NCI-H2171 treated with DMSO at 0.1 percent for 48 hours (cell line): ENCODE measurements at regions not wholly inside any gene's neighbourhood (a gene's known extent, or its start where the extent isn't known, plus 50 kb on each side); places are given as distances from the start of the nearest gene placed in this dataset.
"Not testable (repeated sequence)": the region's sequence is repeated elsewhere in the genome, so short reads cannot be mapped to it uniquely, and the experiment has no call there.

Experiments used
- DNase-seq: peaks from one replicate; lab custom pipeline; 2025; lab: John Stamatoyannopoulos, UW

DNA sequence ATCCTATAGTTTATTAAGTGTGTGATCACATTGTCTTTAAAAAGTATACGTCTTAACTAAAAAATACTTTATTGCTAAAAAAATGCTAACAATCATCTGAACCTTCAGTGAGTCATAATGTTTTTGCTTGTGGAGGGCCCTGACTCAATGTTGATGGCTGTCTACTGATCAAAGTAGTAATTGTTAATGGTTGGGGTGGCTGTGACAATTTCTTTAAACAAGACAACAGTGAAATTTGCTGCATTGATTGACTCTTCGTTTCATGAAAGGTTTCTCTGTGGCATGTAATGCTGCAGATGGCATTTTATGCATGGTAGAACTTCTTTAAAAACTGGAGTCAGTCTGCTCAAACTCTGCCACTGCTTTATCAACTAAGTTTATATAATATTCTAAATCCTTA is 101.4 kb upstream of the IL15 start:
- DNase-seq: no peak

DNA sequence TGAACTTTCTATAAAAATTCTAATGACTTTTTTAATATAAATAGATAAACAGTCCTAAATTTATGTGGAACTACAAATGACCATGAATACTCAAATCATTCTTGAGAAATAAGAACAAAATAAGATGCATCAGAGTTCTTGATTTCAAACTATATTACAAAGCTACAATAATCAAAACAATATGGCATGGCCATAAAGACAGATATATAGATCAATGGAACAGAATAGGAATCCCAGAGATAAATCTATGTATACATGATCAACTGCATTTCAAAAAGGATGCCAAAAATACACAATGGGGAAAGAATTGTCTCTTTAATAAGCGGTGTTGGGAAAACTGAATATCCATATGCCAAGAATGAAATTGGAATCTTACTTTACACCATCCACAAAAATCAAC is 98.4 kb upstream of the IL15 start:
- no peak for DNase-seq

DNA sequence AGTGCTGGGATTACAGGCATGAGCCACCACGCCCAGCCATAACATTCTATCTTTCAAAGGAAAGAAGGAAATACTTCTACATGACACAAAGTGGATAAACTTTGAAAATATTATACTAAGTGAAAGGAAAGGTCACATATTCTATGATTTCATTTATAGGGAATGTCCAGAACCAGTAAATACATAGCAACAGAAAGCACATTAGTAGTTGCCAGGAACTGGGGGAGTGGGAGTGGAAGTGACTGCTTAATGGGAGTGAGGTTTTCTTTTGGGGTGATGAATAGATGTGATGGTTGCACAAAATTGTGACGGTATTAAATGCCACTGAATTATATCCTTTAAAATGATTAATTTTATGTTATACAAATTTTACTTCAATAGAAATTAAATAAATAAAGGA is 95.7 kb upstream of the IL15 start:
- no peak for DNase-seq

DNA sequence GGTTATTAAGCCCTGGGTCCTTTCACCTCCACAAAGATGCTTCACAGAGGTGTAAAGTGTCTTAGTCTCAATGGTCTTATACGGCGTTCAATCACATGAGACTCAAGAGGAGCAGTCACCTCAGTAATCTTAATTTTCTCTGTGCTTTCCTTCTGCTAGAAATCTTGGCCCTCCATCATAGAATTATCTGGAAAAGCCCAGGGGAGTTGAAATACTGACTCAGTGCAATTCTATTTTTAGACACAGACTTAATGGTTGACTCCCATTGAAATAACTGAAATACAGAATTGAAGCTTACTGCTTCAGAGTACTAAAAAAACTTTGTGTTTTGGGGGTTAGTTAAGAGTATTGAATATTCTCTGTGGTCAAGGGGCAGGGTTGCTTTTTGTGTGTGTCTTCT is 94.5 kb upstream of the IL15 start:
- DNase-seq: no peak

DNA sequence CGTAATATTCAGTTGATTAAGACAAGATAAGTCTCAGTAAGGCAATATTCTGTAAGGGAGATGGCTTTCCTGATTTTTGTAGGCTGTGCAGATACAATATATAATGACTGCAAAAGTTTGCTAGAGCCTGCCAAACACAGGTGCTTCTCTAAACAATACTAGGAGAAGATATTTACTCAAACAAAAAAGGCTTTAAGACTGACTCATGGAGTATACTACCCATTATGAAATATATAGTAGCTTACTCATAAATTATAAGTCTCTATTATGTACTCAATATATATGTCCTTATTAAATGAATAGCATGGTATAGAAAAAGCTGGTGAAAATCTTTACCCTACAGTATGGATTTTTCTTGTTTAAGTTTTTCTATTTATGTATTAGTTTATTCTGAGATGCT is 93.2 kb upstream of the IL15 start:
- DNase-seq: no peak

DNA sequence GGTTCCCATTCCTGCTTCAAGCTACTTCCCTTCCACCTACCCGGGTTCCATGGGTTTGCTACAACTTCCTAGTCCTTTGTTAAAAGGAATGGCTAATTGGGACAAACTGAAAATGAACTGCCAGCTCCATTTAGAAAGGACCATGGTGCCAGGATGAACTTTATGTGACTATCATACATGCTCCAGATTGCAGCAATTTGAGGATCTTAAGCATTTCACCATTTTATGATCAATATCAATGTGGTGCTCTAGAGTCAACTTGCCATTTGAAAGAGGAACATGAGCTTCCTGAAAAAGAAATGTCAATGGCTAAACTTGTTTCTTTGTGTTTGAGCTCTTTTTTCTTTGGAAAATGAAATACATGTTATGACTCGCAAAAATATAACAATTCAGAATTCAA is 92.7 kb upstream of the IL15 start:
- no peak for DNase-seq

DNA sequence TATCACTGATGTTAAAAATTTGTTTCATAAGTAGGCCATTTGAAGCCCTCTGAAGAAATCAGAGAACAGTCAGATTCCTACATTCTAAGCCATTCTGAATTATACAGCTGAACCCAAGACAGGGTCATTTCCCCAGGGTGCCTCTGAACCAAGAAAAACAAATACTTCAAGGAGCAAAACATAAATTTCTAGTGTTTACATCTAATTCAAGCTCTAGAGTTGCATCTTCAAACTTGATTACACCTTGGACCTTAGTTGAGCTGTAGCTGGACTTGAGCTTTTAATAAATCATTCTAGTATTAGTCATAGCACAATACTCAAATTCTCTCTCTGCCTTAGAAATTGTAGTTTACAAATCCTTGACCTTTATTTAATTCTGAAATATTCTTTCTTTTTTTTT is 87.6 kb upstream of the IL15 start:
- DNase-seq: no peak

DNA sequence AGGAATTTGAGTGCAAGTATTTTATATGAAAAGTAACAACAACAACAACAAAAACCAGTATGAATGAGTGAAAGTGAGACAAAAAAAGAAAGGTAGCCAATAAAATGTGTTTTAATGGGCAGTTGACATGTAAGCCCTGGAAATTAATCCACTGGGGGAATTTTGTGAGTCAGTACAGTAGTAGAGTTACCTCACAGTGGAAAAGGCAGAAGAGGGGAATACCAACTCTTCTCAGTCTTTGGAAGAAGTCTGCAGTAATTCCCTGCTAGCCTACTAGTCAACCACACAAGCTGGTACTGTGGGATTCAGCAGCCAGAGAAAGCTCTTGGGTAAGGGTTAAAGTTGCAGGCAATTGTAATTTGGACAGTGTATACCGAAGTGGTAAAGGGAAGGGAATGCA is 76.3 kb upstream of the IL15 start:
- no peak for DNase-seq

DNA sequence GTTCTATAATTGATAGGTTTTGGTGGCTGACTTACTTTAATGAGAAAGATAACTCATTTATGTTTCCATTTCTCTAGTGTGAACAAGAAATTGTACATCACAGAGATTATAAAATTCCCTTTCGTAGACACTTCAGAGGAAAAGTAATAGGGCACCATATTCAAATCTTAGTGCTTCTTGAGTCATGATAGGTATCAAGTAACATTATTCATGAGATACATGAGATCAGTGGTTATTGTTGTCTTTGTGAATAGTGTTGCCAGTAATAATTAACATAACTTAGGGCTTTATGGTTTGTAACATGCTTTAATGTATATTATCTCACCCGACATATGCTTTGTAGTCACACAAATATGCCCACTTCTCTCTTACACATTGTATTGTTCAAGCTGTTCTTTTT is 73.7 kb upstream of the IL15 start:
- DNase-seq: no peak

DNA sequence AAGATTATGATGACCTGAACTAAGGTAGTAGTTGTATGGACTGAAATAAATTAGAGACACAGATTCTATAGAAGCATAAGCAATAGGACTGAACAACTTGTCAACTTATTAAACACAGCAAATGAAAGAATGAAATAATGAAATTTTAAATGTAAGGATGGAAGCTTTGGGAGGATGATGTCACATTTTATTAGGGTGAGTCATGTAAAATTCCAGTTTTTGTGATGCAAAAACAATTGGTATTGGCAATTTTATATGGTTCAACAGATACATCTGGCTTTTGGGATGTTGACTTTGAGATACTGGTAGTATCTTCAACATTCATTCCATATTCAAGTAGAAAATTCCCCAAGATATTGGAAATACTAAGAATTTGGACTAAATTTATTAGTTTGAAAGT is 72.7 kb upstream of the IL15 start:
- no peak for DNase-seq

DNA sequence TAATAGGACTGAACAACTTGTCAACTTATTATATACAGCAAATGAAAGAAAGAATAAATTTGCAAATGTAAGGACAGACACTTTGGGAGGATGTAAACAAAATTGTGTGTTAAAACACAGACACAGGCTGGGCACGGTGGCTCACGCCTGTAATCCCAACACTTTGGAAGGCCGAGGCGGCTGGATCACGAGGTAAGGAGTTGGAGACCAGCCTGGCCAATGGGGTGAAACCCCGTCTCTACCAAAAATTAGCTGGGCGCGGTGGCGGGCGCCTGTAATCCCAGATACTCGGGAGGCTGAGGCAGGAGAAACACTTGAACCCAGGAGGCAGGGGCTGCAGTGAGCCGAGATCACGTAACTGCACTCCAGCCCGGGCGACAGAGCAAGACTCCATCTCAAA is 71.4 kb upstream of the IL15 start:
- not testable (repeated sequence) for DNase-seq

DNA sequence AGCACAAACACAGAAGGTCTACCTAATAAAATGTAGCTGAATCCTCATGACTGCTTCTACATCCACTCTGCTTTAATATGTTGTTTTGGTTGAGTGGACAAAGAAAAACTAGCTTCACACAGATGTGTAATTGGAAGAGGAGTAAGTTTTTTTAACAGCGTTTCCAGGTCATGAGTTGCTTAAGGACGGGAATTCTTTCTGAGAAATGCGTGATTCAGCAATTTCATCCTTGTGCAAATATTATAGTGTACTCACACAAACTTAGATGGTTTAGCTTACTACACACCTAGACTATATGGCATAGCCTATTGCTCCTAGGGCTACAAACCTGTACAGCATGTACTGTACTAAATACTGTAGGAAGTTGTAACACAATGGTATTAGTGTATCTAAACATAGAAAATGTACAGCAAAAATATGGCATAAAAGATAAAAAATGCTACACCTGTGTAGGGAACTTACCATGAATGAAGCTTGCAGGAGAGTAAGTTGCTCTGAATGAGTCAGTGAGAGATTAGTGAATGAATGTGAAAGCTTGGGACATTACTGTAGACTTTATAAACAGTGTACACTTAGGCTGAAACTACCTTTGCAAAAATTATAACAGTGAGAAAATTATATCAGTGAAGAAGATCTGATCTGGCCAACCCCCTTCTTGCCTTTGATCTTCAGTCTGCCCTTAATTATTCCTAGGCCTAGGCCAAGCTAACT is 70.8 kb upstream of the IL15 start:
- DNase-seq: no peak

DNA sequence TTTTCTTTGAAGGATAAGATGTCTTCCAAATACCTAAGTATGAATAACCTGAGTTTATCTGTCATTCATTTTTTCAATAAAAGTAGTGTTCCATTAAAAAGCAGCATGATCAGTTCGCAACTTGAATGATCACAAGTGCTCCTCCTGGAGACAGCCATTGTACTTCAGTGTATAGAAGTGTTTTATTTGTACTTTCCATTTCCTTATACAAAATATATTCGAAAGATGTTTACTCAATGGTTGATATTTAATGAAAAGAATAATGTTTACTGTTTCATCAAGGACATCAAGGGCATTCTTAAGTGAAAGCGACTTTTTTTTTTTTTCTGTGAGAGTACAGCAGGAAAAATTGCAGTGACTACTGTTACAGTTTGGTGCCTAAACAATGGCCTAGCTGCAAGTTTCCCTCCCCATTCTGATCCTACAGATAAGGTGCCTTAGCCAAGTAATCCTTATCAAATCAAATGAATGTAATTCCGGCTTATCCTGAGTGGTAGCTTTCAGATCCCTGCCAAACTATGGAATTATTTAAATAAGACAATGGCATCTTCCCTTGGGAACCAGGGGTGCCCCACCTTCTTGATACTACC is 69.0 kb upstream of the IL15 start:
- DNase-seq: no peak

DNA sequence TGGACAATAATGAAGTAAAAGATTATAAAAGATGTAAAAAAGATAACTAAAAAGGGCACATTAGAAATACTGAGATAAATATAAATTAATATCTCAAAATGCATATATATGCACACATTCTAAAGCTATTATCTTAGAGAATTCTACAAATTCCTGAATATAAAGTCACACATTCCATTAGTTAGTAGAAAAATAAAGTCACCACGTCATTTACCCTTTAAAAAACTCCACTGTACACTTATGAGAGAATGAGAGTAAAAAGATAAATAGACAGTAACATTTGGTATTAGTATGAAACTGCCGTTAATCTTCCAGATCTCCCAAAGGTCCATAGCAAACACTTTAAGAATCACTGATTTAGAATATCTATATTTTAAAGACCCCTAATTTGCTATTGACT is 67.2 kb upstream of the IL15 start:
- no peak for DNase-seq

DNA sequence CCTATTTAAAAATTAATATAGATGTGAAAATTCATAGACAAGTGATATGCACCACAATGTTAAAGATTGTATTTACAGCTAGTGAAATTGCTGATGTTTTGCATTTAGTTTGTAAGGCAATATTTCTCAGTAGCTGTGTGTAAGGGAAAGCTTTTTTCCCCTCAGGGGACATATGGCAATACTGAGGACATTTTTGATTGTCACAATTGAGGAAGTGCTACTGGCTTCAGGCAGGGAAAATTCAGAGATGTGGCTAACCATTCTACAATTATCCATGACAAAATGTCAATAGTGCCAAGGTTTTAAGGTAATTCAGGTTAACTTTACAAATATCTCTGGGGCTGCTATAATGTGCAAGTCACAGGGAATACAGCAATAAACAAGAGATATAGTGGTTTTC is 66.1 kb upstream of the IL15 start:
- DNase-seq: no peak

DNA sequence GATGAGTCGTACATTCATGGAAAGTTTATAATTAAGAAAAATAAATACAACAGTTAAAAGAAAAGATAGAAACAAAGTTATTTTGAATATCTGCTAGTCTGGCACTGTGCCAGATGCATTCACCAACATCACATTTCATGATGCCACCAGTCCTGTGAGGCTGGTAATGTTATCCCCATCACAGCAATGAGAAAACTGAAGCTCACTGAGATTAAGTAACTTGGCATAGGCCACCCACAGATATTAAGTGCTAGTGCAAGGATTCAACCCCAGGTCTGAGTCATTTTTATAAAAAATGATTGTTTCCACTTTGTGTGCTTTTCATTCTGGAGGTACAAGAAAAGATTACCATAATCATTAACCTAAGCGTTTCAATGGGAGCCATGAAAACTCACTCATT is 65.0 kb upstream of the IL15 start:
- DNase-seq: no peak

DNA sequence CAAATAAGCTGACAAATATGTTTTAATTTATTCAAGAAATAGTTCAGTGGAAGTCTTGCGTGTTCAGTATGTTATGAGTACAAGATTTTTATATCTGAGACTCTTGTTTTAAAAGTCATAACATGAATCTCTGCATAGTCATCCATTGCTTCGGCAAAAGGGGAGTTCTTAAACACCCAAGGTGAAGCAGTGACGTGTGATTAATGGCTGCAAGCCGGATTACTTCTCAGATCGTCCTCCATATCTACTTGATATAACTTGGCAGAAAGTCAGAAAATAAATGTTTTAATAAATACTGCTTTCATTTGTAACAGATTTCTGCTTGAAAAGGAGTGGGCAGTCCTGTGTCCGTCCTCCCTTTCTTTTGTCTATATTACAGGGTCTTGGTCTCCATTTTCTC is 64.6 kb upstream of the IL15 start:
- DNase-seq: no peak

DNA sequence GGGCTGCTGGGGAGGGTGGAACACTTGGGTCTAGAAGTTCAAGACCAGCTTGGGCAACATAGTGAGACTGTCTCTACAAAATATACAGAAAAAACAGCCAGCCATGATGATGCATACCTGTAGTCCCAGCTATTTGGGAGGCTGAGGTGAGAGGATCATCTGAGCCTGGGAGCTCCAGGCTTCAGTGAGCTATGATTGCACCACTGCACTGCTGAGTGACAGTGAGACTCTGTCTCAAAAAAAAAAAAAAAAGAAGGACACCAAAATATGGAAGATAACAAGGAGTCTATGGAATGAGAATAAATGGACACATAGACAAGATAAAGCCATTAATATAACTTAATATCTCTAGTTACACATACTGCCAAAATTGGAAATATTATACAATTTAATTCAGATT is 62.7 kb upstream of the IL15 start:
- no peak for DNase-seq

DNA sequence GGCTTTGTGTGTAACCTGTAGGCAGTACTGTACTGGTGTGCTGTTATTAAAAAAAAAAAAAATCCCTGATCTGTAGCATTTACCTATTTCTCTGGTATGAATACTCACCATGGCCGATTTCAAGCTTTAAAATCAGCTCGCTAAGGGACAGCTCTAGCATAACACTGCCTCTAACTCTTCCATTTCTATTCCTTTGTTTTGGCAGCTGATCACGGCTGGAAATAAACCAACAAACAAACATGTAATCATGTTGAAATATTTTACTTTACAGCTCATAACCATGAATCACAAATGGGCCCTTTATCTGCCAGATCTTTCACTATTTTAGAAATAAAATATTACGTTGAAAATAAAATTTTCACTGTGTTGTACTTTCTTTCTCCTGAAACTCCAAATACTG is 60.5 kb upstream of the IL15 start:
- DNase-seq: no peak

DNA sequence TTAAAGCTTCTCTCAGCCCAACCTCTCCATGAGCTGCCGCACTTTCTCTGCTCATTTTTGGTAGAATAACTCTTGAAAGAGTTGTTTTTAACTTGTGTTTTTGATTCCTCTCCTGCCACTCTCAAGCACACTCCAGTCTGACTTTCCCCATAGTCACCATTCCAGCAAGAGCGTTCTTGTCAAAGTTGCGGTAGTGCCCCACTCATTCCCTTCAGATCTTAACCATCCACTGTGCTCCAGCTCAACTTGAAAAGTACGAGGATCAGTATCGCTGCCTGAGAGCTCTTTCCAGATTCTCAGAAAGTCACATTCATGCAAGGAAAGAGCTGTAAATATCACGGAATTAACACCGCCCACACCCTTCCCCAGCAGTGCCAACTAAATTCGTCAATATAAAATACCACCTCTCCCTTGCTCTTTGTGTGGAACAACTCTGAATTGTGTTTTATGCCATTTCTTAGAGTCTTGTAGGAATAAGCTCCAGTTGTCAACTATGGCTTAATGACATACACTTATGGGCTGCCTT is 59.7 kb upstream of the IL15 start:
- DNase-seq: no peak

DNA sequence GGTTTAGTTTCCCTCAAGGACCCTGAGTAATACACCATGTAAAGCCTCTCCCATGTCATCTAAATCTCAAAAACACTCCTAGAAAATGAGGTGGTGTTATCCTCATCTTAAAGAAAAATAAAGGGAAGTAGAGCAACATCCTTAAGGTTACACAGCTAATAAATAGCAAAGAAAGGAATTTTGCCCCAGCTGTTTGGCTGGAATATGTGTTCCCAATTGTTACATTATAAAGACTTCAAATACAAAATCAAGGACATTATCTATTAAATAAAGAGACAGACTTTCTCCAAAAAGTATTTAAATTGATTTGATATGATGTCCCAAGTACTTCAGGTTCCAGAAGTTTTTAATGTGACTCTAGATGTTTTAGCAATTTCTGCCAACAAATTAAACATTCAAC is 57.9 kb upstream of the IL15 start:
- no peak for DNase-seq

DNA sequence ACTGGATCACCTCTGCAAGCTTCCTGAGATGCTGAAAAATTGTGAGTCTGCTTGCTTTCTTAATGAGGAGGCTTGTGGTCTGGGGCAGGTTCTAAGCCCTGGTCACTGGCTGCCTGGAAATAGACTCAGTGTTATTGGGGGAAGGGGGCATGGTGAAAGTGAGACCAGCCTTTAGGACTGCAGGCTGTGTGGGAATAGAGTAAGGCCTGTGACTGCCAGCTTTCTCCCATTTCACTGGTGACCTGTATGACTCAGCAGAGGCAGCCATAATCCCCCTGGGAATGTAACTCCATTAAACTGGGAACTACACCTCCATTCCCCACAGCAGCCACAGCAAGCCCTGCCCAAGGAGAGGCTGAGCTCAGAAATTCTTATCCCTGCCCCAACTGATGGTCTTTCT is 55.9 kb upstream of the IL15 start:
- DNase-seq: no peak
